T-helper 2 cell (primary cell): ENCODE measurements at regions not wholly inside any gene's neighbourhood (a gene's known extent, or its start where the extent isn't known, plus 50 kb on each side); places are given as distances from the start of the nearest gene placed in this dataset.

Source experiments
- DNase-seq, 5 experiments: peaks; one replicate each; pipeline versions ENCODE4 v3.0.0 to v3.0.0-alpha.2; 2012 to 2022

DNA sequence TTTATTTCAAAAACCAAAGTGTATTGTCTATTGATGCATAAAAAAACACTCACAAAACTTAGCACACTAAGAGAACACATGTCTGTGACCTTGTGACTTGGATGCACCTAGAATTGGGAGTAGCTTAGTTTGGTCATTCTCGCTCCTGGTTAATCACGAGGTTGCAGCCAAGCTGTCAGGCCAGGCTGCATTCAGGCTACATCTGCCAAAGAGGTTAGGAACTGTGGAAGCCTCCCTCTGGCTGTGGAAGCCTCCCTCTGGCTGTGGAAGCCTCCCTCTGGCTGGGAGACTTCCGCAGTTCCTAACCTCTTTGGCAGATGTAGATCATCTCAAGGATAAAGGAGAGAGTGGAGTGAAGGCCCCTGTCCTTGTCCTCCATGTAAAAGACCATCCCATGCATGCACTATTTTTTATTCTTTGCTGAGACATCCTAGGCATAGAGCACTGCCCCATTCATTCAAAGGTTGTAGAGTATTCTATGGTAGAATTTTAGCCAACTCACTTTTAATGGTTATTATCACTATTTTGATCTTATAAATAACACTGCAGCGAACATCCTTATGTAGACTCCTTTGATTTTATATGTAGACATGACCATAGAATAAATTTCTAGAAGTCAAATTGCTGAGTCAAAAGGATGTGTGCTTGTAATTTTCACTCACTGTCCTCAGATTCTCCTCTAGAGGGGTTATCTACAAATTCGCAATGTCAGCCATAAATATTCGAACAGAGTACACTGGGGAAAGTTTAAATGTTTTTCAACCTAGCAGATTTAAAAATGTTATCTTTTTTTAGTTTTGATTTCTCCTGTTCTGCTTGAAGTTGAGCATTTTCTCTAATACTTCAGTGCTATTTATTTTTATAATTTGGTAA lies 63.0 kb upstream of the IGLL5 start:
- DNase-seq, result no peak

DNA sequence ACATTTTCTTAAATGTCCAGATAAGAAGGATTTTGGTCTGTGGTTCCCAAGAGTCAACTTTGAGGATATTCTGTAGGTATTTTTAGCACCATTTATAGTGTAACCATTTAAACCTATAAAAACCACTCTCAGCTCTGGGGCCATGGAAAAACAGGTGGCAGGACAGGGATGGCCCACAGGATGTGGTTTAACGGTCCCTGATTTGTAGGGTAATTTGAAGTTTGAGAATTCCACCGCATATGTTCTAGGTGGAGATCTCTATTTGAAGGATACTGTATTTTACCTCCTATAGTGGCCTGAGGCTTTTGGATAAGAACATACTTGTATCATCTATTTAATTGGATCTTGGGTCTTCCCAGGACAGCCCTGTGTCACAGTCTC lies 62.4 kb upstream of the IGLL5 start:
- no peak for DNase-seq

DNA sequence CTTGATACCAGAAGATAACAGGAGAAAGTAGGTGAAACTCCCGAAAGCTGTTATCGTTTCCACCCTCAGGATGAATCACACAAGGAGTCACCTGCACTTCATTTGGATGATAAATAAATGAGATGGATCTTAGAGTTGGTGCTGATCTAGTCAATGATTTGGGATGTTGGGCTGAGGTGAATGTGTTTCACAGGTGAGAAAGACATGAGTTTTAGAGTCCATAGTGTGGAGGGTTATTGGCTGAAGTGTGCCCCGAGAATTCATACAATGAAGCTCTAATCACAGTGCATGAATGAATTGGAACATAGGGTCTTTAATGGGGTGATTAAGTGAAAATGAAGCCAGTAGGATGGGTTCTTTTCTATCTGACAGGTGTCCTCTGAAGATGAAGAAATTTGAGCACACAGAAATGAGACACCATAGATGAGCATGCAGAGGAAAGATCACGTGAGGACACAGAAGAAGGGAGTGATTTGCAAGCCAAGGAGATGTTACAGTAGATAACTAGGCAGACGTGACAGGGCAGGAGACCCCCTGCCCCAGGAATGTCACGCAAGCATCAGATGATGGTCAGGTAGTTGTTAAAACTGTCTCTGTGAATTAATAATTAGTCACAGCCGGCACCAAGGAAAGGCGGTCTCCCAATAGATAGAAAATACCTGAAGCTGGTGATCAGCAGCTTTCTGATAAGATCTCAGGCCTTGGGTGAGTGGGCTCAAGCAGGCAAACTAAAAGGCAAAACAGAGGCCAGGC lies 60.3 kb upstream of the IGLL5 start:
- no peak for DNase-seq

GRCh38 chr22:22830193-22830592 lies 57.4 kb upstream of the IGLL5 start:
- no peak for DNase-seq

- no peak for DNase-seq
These were observed 56.5 kb upstream of the IGLL5 start for GRCh38 chr22:22830957-22831688.

DNA sequence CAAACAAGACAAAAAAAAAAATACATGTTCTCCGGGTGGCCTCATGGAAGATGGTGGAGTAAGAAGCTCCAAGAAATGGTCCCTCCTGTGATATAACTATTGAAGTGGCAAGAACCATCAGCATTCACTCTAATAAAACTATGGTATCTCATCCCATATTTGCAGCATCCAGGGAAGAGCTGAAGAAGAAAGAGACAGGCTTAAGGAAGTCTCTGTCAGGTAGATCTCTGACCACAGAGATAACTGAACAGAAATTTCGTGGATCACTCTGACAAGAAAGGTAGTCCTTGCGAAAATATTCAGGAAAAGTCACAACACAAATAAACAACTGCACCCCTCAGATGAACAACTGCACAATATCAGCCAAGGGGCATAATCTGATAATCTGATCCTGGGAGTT lies 54.6 kb upstream of the IGLL5 start:
- DNase-seq, result no peak

- DNase-seq, result no peak
These were observed 54.1 kb upstream of the IGLL5 start for GRCh38 chr22:22833488-22833887.

DNA sequence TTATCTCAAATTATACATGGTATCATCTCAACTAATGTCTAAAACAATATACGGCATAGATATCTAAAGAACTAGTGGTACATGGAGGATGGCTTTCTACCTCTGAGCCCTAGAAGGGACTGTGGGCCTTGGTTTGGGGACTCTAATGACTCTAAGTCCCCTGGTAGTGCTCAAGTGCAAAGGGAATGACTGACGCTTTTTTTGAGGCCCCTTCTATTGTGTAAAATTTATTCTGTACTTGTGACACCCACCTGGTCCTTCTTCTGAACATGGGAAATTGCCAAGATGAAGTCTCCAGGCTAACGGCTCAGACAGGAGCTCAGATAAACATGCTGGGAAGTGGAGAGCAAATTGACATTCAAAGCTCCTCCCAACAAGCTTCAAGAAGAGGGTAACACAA lies 53.4 kb upstream of the IGLL5 start:
- no peak for DNase-seq

- no peak for DNase-seq
These were observed 52.8 kb upstream of the IGLL5 start for GRCh38 chr22:22834783-22835182.

DNA sequence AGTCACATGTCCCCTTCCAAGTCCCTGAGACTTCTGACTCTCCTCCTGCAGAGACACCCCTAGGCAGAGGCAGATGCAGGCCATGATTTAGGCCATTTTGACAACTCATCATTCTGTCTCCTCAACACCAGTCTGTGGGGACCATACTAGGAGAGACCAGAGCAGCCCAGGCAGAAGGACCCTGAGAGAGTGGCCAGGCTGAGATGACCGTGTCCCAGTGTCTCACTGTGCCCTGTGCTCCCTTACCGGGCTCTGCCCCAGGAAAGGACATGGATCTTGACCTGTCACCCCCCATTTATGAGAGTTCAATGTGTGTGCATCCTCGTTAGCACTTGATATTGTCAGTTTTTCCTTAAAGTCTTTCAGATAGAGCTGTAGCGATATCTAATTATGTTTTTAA lies 52.4 kb upstream of the IGLL5 start:
- DNase-seq, result no peak

- DNase-seq, result no peak
These were observed 51.8 kb upstream of the IGLL5 start for GRCh38 chr22:22835771-22836291.

DNA sequence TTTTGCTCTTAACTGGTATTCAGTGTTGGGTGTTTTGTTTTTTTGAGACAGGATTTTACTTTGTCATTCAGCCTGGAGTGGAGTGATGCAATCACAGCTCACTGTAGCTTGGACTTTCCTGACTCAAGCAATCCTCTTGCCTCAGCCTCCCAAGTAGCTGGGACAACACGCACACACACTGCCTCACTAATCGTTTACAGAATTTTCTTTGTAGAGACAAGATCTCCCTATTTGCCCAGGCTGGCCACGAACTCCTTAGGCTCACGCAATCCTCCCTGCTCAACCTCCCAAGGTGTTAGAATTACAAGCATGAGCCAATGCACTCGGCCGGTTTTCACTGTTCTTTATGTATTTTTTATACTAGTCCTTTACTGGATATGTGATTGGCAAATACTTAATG lies 51.0 kb upstream of the IGLL5 start:
- no peak for DNase-seq
